Stimulated activated CD8-positive, alpha-beta memory T cell treated with anti-CD3 and anti-CD28 coated beads, Interleukin-4, amount 100 ng/mL, for 48 hours (primary cell): ENCODE measurements at regions not wholly inside any gene's neighbourhood (a gene's known extent, or its start where the extent isn't known, plus 50 kb on each side); places are given as distances from the start of the nearest gene placed in this dataset.
"Not testable (repeated sequence)": the region's sequence is repeated elsewhere in the genome, so short reads cannot be mapped to it uniquely, and the experiment has no call there.

Experiments
- DNase-seq: peaks from one replicate; pipeline ENCODE4 v3.0.0-alpha.2; 2020

GRCh38 chr17:79560527-79560926 lies 50.3 kb downstream of the RBFOX3 start:
- DNase-seq: no peak

GRCh38 chr17:79559111-79559887 lies 51.6 kb downstream of the RBFOX3 start:
- no peak for DNase-seq

GRCh38 chr17:79558091-79558900 lies 52.6 kb downstream of the RBFOX3 start:
- DNase-seq: no peak

GRCh38 chr17:79557276-79558090 lies 53.4 kb downstream of the RBFOX3 start:
- DNase-seq: no peak

- DNase-seq: no peak
Observed at GRCh38 chr17:79556271-79556670, 54.6 kb downstream of the RBFOX3 start.

GRCh38 chr17:79555543-79555942 lies 55.3 kb downstream of the RBFOX3 start:
- DNase-seq: no peak

- DNase-seq: not testable (repeated sequence)
Observed at GRCh38 chr17:79554346-79554745, 56.5 kb downstream of the RBFOX3 start.

- no peak for DNase-seq
Observed at GRCh38 chr17:79552824-79553223, 58.0 kb downstream of the RBFOX3 start.

GRCh38 chr17:79552405-79552804 lies 58.4 kb downstream of the RBFOX3 start:
- DNase-seq: no peak

- no peak for DNase-seq
Observed at GRCh38 chr17:79549141-79549915, 61.5 kb downstream of the RBFOX3 start.

GRCh38 chr17:79548116-79548515 lies 62.7 kb downstream of the RBFOX3 start:
- DNase-seq: no peak

- no peak for DNase-seq
Observed at GRCh38 chr17:79547586-79547985, 63.3 kb downstream of the RBFOX3 start.

- not testable (repeated sequence) for DNase-seq
Observed at GRCh38 chr17:79547171-79547570, 63.7 kb downstream of the RBFOX3 start.

- no peak for DNase-seq
Observed at GRCh38 chr17:79546386-79546785, 64.5 kb downstream of the RBFOX3 start.

GRCh38 chr17:79545251-79546005 lies 65.4 kb downstream of the RBFOX3 start:
- DNase-seq: no peak

- DNase-seq: no peak
Observed at GRCh38 chr17:79544142-79544914, 66.5 kb downstream of the RBFOX3 start.

GRCh38 chr17:79543531-79543930 lies 67.3 kb downstream of the RBFOX3 start:
- no peak for DNase-seq

- DNase-seq: no peak
Observed at GRCh38 chr17:79542718-79543117, 68.1 kb downstream of the RBFOX3 start.

GRCh38 chr17:79541056-79541850 lies 69.6 kb downstream of the RBFOX3 start:
- DNase-seq: no peak
